ENCODE measurements at regions not wholly inside any gene's neighbourhood (a gene's known extent, or its start where the extent isn't known, plus 50 kb on each side); places are given as distances from the start of the nearest gene placed in this dataset.

DNA sequence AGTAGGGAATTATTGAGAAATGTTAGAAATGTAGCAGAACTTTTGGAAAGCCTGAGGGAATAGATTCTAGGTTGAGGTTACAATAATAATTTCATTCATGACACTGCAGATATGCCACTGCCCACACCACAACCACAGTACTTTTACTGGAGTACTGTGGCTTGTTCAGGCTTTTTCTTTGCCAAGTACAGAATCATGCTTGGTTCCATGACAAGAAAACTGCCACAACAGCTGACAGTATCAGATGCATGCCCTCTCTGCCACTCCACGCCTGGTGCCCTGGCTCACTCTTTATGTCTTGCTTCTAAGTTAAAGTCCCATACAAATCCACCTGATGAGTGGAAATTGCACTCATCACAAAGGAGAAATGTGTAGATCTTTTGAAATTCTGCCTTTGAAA, 398.6 kb downstream of the ZIC1 start:
- no peak for ATAC-seq
- in situ Hi-C loops (cut with HindIII; ENCODE audit: low pct_unique_long_range_greater_than_20kb, low sequenced_read_pairs): no loop called here
- no TSS peak for BruUV-seq (replicated peaks)
- intact Hi-C loops (cut with micrococcal nuclease; ENCODE audit: unreplicated experiment): no loop called here
- ChIA-PET POLR2A (no interaction called here), CTCF (no interaction called here)
- Histone ChIP-seq H3K27ac (ENCODE audit: low read length) (no peak overlapping the region), H3K4me3 (ENCODE audit: low read depth in 2 of 2, low read length in 2 of 2) (no peak overlapping the region), H3K9me3 (ENCODE audit: control insufficient read depth, insufficient read depth, low read depth, low read length) (no peaks in the 10 kb centered on the region), H3K27me3 (ENCODE audit: control insufficient read depth, insufficient read depth, low read length) (no peaks in the 10 kb centered on the region), H3K36me3 (ENCODE audit: control insufficient read depth, insufficient read depth, low read length) (no peaks in the 10 kb centered on the region), H3K4me1 (ENCODE audit: control insufficient read depth, insufficient read depth, low read length) (no peaks in the 10 kb centered on the region)
- TF ChIP-seq POLR2AphosphoS5 (IDR thresholded peaks at IDR 0.05; ENCODE audit: low read depth, low read length) (no peak), TCF7L2 (IDR thresholded peaks at IDR 0.05; ENCODE audit: low read depth, low read length) (no peak), SIN3A (IDR thresholded peaks at IDR 0.05; ENCODE audit: borderline replicate concordance, insufficient read depth, low read depth, low read length) (no peak)
- TF ChIP-seq, protein P1, sequence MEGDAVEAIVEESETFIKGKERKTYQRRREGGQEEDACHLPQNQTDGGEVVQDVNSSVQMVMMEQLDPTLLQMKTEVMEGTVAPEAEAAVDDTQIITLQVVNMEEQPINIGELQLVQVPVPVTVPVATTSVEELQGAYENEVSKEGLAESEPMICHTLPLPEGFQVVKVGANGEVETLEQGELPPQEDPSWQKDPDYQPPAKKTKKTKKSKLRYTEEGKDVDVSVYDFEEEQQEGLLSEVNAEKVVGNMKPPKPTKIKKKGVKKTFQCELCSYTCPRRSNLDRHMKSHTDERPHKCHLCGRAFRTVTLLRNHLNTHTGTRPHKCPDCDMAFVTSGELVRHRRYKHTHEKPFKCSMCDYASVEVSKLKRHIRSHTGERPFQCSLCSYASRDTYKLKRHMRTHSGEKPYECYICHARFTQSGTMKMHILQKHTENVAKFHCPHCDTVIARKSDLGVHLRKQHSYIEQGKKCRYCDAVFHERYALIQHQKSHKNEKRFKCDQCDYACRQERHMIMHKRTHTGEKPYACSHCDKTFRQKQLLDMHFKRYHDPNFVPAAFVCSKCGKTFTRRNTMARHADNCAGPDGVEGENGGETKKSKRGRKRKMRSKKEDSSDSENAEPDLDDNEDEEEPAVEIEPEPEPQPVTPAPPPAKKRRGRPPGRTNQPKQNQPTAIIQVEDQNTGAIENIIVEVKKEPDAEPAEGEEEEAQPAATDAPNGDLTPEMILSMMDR (IDR thresholded peaks at IDR 0.05): no peak
- TF ChIP-seq, protein P2, sequence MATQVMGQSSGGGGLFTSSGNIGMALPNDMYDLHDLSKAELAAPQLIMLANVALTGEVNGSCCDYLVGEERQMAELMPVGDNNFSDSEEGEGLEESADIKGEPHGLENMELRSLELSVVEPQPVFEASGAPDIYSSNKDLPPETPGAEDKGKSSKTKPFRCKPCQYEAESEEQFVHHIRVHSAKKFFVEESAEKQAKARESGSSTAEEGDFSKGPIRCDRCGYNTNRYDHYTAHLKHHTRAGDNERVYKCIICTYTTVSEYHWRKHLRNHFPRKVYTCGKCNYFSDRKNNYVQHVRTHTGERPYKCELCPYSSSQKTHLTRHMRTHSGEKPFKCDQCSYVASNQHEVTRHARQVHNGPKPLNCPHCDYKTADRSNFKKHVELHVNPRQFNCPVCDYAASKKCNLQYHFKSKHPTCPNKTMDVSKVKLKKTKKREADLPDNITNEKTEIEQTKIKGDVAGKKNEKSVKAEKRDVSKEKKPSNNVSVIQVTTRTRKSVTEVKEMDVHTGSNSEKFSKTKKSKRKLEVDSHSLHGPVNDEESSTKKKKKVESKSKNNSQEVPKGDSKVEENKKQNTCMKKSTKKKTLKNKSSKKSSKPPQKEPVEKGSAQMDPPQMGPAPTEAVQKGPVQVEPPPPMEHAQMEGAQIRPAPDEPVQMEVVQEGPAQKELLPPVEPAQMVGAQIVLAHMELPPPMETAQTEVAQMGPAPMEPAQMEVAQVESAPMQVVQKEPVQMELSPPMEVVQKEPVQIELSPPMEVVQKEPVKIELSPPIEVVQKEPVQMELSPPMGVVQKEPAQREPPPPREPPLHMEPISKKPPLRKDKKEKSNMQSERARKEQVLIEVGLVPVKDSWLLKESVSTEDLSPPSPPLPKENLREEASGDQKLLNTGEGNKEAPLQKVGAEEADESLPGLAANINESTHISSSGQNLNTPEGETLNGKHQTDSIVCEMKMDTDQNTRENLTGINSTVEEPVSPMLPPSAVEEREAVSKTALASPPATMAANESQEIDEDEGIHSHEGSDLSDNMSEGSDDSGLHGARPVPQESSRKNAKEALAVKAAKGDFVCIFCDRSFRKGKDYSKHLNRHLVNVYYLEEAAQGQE (IDR thresholded peaks at IDR 0.05; ENCODE audit: insufficient read depth in 1 of 2, low read depth in 2 of 2, low read length in 1 of 2): no peak
- DNase-seq (ENCODE audit: low read depth, low spot score): no peak

DNA sequence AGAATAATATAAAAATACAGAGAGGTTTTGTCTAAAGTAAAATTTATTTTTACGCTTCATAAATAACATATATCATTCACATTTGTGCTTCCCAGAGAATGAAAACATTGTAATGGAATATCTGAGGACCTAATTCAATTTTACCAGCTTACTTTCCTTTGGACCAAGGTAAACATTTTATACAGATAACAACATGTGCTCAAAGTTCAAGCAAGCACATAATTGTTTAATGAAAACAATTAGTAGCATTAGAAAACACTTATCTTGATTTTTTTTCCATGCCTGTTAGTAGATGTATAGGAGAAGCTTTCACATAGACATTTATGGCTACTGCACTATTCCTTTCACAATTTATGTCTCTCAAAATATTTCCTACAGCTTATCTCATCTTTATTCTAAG, 400.0 kb downstream of the ZIC1 start:
- no peaks in the 10 kb centered on the region for H3K9me3 ChIP-seq (ENCODE audit: control insufficient read depth, insufficient read depth, low read depth, low read length)
- intact Hi-C loops (cut with micrococcal nuclease; ENCODE audit: unreplicated experiment) (no loop called here), in situ Hi-C loops (cut with HindIII; ENCODE audit: low pct_unique_long_range_greater_than_20kb, low sequenced_read_pairs) (no loop called here)
- H3K4me1 ChIP-seq (ENCODE audit: control insufficient read depth, insufficient read depth, low read length): no peaks in the 10 kb centered on the region
- H3K27ac ChIP-seq (ENCODE audit: low read length): no peak overlapping the region
- TF ChIP-seq POLR2AphosphoS5 (IDR thresholded peaks at IDR 0.05; ENCODE audit: low read depth, low read length): no peak
- no TSS peak for BruUV-seq (replicated peaks)
- CTCF ChIA-PET: no interaction called here
- POLR2A ChIA-PET: no interaction called here
- ATAC-seq (no peak), DNase-seq (ENCODE audit: low read depth, low spot score) (no peak)
- no peaks in the 10 kb centered on the region for H3K27me3 ChIP-seq (ENCODE audit: control insufficient read depth, insufficient read depth, low read length)
- H3K36me3 ChIP-seq (ENCODE audit: control insufficient read depth, insufficient read depth, low read length): no peaks in the 10 kb centered on the region
- H3K4me3 ChIP-seq (ENCODE audit: low read depth in 2 of 2, low read length in 2 of 2): no peak overlapping the region

DNA sequence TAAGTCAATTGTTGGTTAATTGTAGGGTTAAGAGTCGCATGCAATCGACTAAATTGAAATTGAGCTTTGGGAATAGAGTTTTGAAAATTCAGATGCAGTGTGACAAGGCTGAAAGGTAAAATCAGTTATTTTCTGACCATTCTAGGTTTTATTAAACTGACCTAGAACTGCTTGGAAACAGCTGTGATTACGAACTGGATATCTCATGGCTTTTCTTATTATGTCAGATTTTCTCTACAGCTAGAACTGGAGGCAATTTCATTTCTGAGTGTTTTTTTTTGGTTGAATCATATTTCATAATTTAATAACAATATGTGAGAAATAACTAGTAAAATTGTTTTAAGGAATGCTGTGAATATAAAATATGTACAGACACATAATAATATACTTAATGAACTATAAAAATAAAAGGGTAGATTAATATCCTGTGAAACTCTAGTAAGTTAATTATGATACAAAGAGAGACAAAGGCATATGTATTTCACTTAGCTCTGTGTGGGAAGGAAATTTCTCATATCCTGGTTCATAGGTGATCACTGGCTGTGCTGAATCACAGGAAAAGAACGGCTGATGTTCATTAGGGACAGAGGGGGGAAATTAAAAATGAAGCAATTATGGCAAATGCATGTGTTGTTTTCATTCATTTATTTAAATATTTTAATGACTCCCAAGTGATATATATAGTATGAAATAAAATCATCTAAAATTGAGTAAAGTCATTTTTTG, 403.2 kb downstream of the ZIC1 start:
- CTCF ChIA-PET: no interaction called here
- in situ Hi-C loops (cut with HindIII; ENCODE audit: low pct_unique_long_range_greater_than_20kb, low sequenced_read_pairs) (no loop called here), intact Hi-C loops (cut with micrococcal nuclease; ENCODE audit: unreplicated experiment) (no loop called here)
- no peaks in the 10 kb centered on the region for H3K4me1 ChIP-seq (ENCODE audit: control insufficient read depth, insufficient read depth, low read length)
- no peaks in the 10 kb centered on the region for H3K9me3 ChIP-seq (ENCODE audit: control insufficient read depth, insufficient read depth, low read depth, low read length)
- H3K4me3 ChIP-seq (ENCODE audit: low read depth in 2 of 2, low read length in 2 of 2): no peak overlapping the region
- BruUV-seq (replicated peaks): no TSS peak
- no peaks in the 10 kb centered on the region for H3K36me3 ChIP-seq (ENCODE audit: control insufficient read depth, insufficient read depth, low read length)
- H3K27me3 ChIP-seq (ENCODE audit: control insufficient read depth, insufficient read depth, low read length): no peaks in the 10 kb centered on the region
- no peak for TF ChIP-seq POLR2AphosphoS5 (IDR thresholded peaks at IDR 0.05; ENCODE audit: low read depth, low read length)
- TF ChIP-seq, protein P2 (IDR thresholded peaks at IDR 0.05; ENCODE audit: insufficient read depth in 1 of 2, low read depth in 2 of 2, low read length in 1 of 2): no peak
- TF ChIP-seq SIN3A (IDR thresholded peaks at IDR 0.05; ENCODE audit: borderline replicate concordance, insufficient read depth, low read depth, low read length): no peak
- TF ChIP-seq, protein P1 (IDR thresholded peaks at IDR 0.05): no peak
- TF ChIP-seq TCF7L2 (IDR thresholded peaks at IDR 0.05; ENCODE audit: low read depth, low read length): no peak
- POLR2A ChIA-PET: no interaction called here
- ATAC-seq (no peak), DNase-seq (ENCODE audit: low read depth, low spot score) (no peak)
- no peak overlapping the region for H3K27ac ChIP-seq (ENCODE audit: low read length)

Measured in Panc1 (cell line).